ENCODE measurements at regions not wholly inside any gene's neighbourhood (a gene's known extent, or its start where the extent isn't known, plus 50 kb on each side); places are given as distances from the start of the nearest gene placed in this dataset.

GRCh38 chr2:129757366-129757914 is 222.0 kb upstream of the RAB6C start:
- TF ChIP-seq, protein P1, sequence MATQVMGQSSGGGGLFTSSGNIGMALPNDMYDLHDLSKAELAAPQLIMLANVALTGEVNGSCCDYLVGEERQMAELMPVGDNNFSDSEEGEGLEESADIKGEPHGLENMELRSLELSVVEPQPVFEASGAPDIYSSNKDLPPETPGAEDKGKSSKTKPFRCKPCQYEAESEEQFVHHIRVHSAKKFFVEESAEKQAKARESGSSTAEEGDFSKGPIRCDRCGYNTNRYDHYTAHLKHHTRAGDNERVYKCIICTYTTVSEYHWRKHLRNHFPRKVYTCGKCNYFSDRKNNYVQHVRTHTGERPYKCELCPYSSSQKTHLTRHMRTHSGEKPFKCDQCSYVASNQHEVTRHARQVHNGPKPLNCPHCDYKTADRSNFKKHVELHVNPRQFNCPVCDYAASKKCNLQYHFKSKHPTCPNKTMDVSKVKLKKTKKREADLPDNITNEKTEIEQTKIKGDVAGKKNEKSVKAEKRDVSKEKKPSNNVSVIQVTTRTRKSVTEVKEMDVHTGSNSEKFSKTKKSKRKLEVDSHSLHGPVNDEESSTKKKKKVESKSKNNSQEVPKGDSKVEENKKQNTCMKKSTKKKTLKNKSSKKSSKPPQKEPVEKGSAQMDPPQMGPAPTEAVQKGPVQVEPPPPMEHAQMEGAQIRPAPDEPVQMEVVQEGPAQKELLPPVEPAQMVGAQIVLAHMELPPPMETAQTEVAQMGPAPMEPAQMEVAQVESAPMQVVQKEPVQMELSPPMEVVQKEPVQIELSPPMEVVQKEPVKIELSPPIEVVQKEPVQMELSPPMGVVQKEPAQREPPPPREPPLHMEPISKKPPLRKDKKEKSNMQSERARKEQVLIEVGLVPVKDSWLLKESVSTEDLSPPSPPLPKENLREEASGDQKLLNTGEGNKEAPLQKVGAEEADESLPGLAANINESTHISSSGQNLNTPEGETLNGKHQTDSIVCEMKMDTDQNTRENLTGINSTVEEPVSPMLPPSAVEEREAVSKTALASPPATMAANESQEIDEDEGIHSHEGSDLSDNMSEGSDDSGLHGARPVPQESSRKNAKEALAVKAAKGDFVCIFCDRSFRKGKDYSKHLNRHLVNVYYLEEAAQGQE (IDR thresholded peaks at IDR 0.05; ENCODE audit: low read depth, low read length): no peak
- TF ChIP-seq TAF1 (IDR thresholded peaks at IDR 0.05; ENCODE audit: borderline replicate concordance, low read depth, low read length) (no peak), RAD21 (IDR thresholded peaks at IDR 0.05; ENCODE audit: low read length) (no peak), IRF3 (IDR thresholded peaks at IDR 0.05; ENCODE audit: low read depth, low read length) (no peak), POLR2AphosphoS5 (IDR thresholded peaks at IDR 0.05; ENCODE audit: low read depth, low read length) (no peak), YY1 (IDR thresholded peaks at IDR 0.05; ENCODE audit: low read depth) (no peak), EZH2phosphoT487 (IDR thresholded peaks at IDR 0.05; ENCODE audit: borderline replicate concordance, low read depth) (no peak), EP300 (IDR thresholded peaks at IDR 0.05; ENCODE audit: borderline replicate concordance in 1 of 2, low read depth in 1 of 2, low read length in 1 of 2) (no peak), NRF1 (IDR thresholded peaks at IDR 0.05; ENCODE audit: low read depth, low read length) (no peak), FOXM1 (IDR thresholded peaks at IDR 0.05; ENCODE audit: low read depth) (no peak)
- TF ChIP-seq, protein P2, sequence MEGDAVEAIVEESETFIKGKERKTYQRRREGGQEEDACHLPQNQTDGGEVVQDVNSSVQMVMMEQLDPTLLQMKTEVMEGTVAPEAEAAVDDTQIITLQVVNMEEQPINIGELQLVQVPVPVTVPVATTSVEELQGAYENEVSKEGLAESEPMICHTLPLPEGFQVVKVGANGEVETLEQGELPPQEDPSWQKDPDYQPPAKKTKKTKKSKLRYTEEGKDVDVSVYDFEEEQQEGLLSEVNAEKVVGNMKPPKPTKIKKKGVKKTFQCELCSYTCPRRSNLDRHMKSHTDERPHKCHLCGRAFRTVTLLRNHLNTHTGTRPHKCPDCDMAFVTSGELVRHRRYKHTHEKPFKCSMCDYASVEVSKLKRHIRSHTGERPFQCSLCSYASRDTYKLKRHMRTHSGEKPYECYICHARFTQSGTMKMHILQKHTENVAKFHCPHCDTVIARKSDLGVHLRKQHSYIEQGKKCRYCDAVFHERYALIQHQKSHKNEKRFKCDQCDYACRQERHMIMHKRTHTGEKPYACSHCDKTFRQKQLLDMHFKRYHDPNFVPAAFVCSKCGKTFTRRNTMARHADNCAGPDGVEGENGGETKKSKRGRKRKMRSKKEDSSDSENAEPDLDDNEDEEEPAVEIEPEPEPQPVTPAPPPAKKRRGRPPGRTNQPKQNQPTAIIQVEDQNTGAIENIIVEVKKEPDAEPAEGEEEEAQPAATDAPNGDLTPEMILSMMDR (IDR thresholded peaks at IDR 0.05): no peak

All from SK-N-SH (cell line).